ENCODE measurements at regions not wholly inside any gene's neighbourhood (a gene's known extent, or its start where the extent isn't known, plus 50 kb on each side); places are given as distances from the start of the nearest gene placed in this dataset.

DNA sequence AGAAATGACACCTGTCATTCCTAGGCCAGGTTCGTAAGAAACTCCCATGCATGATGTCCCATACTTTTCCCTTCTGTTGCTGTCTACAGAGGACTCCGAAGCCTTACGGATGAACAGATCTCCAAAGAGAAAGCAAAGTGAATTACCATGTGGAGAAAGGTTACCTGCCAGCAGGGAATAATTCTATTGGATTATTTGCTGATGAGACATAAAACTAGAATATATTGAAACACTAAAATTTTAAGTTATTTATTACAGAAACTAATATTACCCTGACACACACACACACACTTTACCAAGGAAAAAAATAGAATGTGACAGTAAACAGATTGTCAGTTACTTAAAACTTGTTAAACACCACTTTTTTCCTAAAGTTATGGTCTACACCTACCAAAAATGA lies 452.7 kb upstream of the DAB2 start:
- Histone ChIP-seq H3K27me3 (no peaks in the 10 kb centered on the region), H3K4me1 (no peaks in the 10 kb centered on the region), H3K9me3 (no peaks in the 10 kb centered on the region), H3K4me3 (no peak overlapping the region), H3K27ac (no peak overlapping the region), H3K36me3 (no peaks in the 10 kb centered on the region)
- DNase-seq: no peak
- no peak for ATAC-seq
- intact Hi-C loops (cut with DNase I): no loop called here
- TF ChIP-seq, protein P1, sequence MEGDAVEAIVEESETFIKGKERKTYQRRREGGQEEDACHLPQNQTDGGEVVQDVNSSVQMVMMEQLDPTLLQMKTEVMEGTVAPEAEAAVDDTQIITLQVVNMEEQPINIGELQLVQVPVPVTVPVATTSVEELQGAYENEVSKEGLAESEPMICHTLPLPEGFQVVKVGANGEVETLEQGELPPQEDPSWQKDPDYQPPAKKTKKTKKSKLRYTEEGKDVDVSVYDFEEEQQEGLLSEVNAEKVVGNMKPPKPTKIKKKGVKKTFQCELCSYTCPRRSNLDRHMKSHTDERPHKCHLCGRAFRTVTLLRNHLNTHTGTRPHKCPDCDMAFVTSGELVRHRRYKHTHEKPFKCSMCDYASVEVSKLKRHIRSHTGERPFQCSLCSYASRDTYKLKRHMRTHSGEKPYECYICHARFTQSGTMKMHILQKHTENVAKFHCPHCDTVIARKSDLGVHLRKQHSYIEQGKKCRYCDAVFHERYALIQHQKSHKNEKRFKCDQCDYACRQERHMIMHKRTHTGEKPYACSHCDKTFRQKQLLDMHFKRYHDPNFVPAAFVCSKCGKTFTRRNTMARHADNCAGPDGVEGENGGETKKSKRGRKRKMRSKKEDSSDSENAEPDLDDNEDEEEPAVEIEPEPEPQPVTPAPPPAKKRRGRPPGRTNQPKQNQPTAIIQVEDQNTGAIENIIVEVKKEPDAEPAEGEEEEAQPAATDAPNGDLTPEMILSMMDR (IDR thresholded peaks at IDR 0.05): no peak
- TF ChIP-seq POLR2A (IDR thresholded peaks at IDR 0.05): no peak
- WGBS, 4 donors: 90 to 96% (median 93%) methylated on average over 3 of the region's 3 CpGs

DNA sequence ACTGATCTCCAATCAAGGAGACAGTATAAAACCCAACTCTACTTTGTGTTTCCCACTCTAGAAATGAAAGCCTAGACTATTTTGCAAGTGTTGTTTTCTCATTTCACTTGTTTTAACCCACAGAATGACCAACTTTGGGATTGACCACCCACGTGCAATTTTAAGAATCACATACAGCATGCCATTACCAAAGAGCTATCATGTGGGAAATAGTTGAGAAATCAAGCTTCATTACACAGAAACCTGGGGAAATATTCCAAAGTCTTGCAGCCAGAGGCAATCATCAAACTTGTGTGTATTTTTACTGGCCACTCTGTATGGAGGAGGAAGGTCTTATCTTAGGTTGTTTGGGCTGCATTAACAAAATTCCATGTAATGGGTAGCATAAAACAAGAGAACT lies 451.4 kb upstream of the DAB2 start:
- H3K4me3 ChIP-seq: no peak overlapping the region
- TF ChIP-seq, protein P1 (IDR thresholded peaks at IDR 0.05): no peak
- no peak for TF ChIP-seq POLR2A (IDR thresholded peaks at IDR 0.05)

DNA sequence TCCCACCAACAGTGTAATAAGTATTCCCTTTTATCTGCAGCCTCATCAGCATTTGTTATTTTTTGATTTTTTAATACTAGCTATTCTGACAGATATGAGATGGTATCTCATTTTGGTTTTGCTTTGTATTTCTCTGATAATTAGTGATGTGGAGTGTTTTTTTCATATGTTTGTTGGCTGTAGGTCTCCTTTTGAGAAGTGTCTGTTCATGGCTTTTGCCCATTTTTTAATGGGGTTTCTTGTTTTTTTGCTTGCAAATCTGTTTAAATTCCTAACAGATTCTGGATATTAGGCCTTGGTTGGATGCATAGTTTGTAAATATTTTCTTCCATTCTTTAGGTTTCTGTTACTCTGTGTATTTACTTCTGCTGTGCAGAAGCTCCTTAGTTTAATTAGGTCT lies 445.4 kb upstream of the DAB2 start:
- intact Hi-C loops (cut with DNase I): no loop called here
- H3K4me1 ChIP-seq: no peaks in the 10 kb centered on the region
- no peak for ATAC-seq

More for the DNA sequence above, 451.4 kb upstream of the DAB2 start:
- ATAC-seq (no peak), DNase-seq (no peak)
- no peaks in the 10 kb centered on the region for H3K36me3 ChIP-seq
- H3K4me1 ChIP-seq: no peaks in the 10 kb centered on the region
- no peaks in the 10 kb centered on the region for H3K27me3 ChIP-seq
- intact Hi-C loops (cut with DNase I): no loop called here
- peaks cover 0 to under 1% (median 0%) of the 10 kb centered on the region in 12 donors for H3K9me3 ChIP-seq
- WGBS, 4 donors: 65 to 80% (median 69%) methylated on average over 1 of the region's 1 CpG
- no peak overlapping the region for H3K27ac ChIP-seq

DNA sequence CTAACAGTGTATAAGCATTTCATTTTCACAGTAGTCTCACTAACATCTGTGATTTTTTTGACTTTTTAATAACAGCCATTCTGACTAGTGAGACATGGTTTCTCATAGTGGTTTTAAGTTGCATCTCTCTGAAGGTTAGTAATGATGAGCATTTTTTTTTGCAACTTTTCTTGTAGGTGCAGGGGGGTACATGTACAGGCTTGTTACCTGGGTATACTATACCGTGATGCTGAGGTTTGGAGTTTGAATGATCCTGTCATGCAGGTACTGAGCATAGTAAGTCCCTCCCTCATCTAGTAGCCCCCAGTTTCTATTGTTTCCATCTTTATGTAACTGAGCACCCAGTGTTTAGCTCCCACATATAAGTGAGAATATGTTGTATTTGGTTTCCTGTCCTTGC lies 444.6 kb upstream of the DAB2 start:
- Histone ChIP-seq H3K36me3 (no peaks in the 10 kb centered on the region), H3K4me1 (no peaks in the 10 kb centered on the region), H3K27ac (no peak overlapping the region), H3K4me3 (no peak overlapping the region), H3K27me3 (no peaks in the 10 kb centered on the region), H3K9me3 (peaks cover 0 to 24% (median 0%) of the 10 kb centered on the region in 12 donors)
- DNase-seq (no peak), ATAC-seq (no peak)
- 49 to 68% (median 53%) methylated on average over 1 of the region's 1 CpG for WGBS, 4 donors
- no peak for TF ChIP-seq POLR2A (IDR thresholded peaks at IDR 0.05)
- TF ChIP-seq, protein P1 (IDR thresholded peaks at IDR 0.05): no peak
- intact Hi-C loops (cut with DNase I): no loop called here

More for the DNA sequence above, 445.4 kb upstream of the DAB2 start:
- Histone ChIP-seq H3K27me3 (no peaks in the 10 kb centered on the region), H3K4me3 (no peak overlapping the region), H3K27ac (no peak overlapping the region), H3K36me3 (no peaks in the 10 kb centered on the region), H3K9me3 (peaks cover 0 to 24% (median 0%) of the 10 kb centered on the region in 12 donors)
- TF ChIP-seq, protein P1 (IDR thresholded peaks at IDR 0.05): no peak
- no peak for TF ChIP-seq POLR2A (IDR thresholded peaks at IDR 0.05)
- no peak for DNase-seq

Measured in heart left ventricle (tissue), 16 donors.